ENCODE measurements at regions not wholly inside any gene's neighbourhood (a gene's known extent, or its start where the extent isn't known, plus 50 kb on each side); places are given as distances from the start of the nearest gene placed in this dataset.
"Not testable (repeated sequence)": the region's sequence is repeated elsewhere in the genome, so short reads cannot be mapped to it uniquely, and the experiment has no call there.

DNA sequence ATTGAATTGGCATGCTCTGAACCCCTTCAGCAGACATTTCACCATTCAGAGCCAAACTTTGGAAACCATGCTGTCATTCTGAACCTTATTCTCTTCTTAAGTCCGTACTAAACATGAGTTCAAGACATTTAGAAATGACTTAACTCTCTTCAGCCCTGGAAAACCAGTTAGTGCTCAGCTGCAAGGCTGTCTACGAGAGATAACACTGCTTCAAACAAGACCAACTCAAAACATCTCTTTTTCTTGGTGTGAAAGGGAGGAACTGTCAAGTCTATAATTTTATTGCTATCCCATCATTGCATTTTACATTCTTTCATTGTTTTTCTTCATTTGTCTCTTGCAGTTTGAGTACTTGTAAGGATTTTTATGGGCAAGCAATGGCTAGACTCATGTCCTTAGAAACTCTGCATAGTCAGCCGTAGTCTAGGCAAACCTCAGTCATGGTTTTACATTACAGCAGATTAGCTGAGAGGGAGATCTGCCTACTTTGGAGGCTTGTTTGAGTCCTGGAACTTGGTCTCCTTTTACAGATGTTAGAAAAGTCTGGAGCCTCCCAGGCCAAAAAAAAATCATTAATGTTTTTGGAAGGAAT lies 120.6 kb upstream of the JADE1 start:
- no peak for DNase-seq (ENCODE audit: low read depth in 2 of 2)

DNA sequence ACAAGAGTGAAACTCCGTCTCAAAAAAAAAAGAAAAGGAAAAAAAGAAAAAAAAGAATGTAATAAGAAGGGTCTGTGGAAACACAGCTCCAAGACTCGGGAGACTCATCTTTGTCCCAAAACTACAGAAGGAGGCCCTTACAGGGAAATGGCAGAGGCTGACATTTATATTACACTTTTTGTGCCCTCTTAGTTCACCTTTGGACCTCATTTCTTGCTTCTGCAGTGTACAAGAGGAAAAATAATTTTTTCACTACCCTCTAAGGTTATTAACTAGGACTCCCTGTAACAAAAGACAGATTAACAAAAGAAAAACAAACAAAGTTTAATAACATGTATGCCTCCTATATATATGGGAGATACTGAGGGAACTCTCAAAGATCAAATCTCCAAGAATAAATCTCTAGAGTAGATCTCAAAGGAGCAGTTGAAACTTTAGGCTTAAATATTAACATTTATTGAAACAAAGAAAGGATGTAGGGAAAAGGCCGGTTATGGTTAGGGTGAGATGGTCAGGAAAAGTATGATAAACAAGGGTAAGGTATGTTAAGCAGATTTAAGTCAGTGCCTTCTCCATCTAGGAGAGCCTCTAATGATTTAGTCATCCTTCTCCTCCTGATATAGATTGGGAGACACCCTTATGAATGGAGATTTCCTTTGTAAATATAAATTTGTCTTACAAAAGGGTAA lies 121.3 kb upstream of the JADE1 start:
- DNase-seq (ENCODE audit: low read depth in 2 of 2) = no peak

DNA sequence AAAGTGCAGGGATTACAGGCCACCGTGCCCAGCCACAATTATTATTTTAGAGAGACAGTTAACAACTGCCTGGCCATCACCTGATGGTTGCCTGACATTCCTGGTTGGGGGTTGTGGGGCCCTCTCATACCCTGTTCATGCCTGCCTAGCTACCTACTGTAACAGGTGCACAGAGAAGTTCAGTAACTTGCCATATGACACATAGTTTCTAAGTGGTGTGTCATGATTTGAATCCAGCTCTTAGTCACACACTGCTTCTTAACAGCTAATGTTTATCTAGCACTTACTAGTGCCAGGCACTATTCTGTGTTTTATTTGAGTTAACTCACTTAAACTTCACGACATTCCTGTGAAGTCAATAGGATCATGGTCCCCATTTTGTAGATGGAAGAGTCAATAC lies 122.7 kb upstream of the JADE1 start:
- DNase-seq (ENCODE audit: low read depth in 2 of 2) = no peak

DNA sequence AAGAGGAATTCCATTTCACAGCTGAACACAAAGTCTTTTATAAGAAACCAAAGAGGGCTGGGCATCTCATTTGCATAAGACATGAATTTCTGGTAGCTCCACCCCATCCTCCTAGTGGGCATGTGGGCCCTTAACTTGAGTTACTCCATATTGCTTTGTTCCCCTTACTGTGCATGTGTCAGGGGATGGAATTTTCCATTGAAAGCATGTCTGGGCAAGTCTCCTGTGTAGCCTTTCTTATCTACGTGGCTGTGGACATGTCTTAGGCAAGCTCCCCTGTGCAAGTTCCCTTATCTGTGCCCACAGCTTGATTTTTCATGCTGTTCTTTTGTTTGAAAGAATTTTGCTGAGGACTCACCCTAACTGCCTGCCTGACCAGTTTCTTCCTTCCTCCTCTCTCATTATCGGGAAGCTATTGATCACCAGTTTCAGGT lies 123.5 kb upstream of the JADE1 start:
- no peak for DNase-seq (ENCODE audit: low read depth in 2 of 2)

DNA sequence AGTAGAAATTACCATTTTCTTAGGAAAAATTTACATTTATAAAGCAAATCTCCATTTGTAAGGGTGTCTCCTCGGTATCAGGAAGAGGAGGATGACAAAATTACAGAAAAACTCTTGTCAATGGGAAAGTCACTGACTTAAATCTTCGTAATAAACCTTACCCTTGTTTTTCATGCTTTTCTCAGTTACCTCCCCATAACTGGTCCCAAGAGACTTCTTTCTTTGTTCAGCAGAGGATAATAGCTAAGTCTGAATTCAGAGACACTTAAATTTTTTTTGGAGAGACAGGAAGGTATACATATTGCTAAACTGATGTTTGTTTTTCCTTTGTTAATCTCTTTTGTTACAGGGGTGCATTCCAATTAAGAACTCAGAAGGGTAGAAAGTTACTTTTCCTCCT lies 125.5 kb upstream of the JADE1 start:
- DNase-seq (ENCODE audit: low read depth in 2 of 2) = no peak

DNA sequence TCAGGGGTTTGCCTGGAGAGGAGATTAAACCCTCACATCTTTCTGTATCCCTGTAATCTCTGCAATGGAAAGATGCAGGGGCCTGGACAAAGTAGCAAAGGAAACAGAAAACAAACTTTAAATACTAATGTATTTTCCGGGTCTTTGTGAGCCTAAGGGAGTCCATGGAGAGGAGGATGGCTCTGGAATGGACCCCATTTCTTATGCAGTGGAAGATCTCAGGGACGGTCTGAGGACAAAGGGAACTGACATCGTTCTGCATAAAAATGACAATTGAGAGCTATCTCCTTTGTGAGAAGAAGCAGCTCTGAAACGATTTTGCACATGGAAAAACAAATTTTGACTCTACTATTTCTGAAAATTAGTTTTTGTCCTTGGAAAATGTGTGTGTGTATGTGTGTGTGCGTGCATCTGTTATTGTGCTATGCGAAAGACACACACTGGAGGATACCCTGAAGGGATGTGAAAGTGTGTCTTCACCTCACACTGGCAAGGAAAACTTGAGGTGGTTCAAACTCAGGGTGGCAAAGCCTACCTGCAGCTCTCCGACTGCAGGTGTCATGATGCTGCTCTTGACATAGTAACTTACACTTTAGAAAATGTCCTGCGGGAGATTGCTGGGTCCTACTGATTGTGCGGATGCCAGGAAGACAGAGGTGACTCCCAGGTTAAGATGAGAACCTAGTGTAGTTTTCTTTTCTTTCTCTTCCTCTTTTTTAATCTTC lies 126.4 kb upstream of the JADE1 start:
- no peak for DNase-seq (ENCODE audit: low read depth in 2 of 2)

DNA sequence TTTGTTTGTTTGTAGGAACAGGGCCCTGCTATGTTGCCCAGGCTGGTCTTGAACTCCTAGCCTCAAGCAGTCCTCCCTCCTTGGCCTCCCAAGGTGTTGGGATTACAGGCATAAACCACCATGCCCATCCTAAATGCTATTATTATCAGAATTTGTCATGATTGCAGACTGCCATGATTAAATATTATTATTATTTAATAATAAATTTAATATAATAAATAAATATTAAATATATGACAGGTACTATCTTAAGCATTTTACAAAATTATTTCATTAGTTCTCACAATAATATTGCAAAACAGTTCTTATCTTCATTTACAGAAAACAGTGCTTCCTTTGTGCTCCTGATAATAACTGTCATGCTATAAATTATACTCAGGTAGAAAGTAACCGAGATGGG lies 133.4 kb upstream of the JADE1 start:
- DNase-seq (ENCODE audit: low read depth in 2 of 2) = no peak

DNA sequence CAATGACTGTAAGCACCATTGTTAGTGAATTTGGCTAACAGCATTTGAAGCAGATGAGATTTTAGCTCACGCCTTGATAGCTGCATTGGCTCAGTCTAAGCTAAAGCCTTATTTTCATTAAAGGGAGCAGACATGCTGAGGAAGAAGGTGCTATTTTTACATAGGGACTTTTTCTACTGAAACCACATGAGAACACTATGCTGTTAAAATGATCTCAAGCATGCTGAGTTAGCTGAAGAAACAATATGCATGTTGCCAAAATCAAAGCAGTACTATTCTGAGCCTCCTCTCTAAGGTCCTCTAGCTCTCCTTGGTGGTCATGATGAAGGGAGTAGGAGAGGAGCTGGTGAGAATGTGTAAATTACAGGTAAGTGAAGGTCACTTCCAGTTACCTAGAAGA lies 134.4 kb upstream of the JADE1 start:
- no peak for DNase-seq (ENCODE audit: low read depth in 2 of 2)

DNA sequence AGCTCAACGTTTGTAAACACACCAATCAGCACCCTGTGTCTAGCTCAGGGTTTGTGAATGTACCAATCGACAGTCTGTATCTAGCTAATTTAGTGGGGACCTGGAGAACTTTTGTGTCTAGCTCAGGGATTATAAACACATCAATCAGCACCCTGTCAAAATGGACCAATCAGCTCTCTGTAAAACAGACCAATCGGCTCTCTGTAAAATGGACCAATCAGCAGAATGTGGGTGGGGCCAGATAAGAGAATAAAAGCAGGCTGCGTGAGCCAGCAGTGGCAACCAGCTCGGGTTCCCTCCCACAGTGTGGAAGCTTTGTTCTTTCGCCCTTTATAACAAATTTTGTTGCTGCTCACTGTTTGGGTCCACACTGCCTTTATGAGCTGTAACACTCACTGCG lies 136.3 kb upstream of the JADE1 start:
- DNase-seq (ENCODE audit: low read depth in 2 of 2) = not testable (repeated sequence)

DNA sequence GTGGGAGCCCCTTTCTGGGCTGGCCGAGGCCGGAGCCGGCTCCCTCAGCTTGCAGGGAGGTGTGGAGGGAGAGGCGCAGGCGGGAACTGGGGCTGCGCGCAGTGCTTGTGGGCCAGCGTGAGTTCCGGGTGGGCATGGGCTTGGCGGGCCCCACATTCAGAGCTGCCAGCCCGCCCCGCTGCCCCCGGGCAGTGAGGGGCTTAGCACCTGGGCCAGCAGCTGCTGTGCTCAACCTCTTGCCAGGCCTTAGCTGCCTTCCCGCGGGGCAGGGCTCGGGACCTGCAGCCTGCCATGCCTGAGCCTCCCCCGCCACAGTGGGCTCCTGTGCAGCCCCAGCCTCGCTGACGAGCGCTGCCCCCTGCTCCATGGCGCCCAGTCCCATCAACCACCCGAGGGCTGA lies 136.9 kb upstream of the JADE1 start:
- DNase-seq (ENCODE audit: low read depth in 2 of 2) = not testable (repeated sequence)

DNA sequence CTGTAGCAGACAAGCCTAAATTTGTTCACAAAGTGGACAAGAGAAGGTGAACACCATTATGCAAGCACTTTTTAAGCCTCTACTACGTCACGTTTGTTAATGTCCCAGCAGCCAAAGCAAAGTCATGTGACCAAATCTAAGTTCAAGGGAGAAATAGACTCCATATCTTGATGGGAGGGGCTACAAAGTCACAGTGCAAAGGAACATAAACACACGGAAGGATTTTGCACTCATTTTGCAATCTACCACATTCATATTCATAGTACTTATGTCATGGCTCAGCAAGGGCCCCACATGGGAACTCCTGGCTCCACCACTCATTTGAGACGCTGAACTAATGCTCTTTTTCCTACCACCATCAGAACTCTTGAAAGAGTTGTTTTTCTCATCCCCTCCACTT lies 139.0 kb upstream of the JADE1 start:
- no peak for DNase-seq (ENCODE audit: low read depth in 2 of 2)

DNA sequence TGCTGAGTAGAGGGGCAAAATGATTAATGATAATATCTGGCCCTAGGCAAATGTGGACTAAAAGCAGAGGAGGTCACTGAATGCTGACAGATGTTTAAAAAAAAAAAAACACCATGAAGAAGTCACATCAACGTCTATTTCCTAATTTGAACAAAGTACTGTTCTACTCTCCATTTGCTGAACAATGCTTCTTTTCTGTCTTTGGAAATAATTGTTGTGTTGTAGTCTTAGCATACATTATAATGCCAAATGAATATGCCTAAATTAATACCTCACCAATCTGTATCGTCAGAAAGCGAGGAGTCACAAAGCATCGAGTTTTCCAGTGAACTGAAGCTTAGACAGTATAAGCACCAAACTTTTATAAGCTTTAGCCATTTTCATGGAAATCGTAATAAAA lies 140.9 kb upstream of the JADE1 start:
- DNase-seq (ENCODE audit: low read depth in 2 of 2) = no peak

DNA sequence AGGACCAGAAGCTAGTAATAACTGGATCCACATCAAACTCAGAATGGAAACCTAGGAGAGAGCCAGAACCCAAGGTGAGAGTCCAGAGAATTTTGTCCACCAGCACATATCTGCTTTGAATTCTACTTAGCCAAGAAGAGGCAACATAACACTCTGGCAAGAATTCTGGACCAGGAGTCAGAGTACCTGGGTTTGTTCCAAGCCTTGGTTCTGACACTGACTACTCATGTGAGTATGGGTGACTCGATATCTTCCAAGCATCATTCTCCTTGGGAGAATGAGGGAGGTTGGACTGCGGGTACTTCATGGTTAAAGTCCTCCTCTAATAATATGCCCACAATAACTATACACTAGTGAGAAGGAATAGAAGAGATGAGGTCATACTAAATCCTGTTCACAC lies 144.0 kb upstream of the JADE1 start:
- DNase-seq (ENCODE audit: low read depth in 2 of 2) = no peak

DNA sequence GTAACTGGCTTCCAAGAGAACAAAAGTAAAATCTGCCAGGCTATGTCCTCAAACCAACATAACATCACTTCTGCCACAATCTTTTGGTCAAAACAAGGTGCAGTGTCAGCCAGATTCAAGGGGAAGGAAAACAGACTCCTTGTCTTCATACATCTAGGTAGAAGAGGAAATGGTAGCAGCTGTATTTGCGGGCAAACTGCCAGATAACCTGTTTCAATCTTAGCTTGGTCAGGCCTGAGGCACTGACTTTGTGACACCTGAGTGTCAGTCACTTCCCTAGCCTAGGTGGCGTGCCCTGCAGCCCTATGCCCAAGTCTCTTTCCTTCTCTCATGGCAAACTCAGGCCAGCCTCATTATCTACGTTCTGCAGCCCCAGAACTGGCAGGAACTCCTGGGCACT lies 146.2 kb upstream of the JADE1 start:
- DNase-seq (ENCODE audit: low read depth in 2 of 2) = no peak

DNA sequence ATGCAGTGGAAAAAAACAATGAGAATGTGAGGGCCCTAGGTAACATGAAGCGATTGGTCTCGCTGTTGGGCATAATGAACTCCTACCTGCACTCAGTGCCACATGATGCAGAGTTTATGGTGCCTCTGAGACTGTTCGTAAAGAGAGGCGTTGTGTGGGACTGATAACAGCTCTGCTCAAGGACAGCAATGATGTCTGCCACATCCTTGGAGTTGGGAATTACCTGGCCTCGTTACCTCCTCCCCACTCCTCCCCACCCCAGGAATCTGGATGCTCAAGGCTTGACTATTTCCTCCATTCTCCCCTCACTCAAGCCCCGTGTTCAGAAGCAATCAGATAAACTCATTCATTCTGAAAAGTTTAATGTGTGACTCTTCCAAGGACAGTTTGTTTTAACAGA lies 148.0 kb upstream of the JADE1 start:
- DNase-seq (ENCODE audit: low read depth in 2 of 2) = no peak

DNA sequence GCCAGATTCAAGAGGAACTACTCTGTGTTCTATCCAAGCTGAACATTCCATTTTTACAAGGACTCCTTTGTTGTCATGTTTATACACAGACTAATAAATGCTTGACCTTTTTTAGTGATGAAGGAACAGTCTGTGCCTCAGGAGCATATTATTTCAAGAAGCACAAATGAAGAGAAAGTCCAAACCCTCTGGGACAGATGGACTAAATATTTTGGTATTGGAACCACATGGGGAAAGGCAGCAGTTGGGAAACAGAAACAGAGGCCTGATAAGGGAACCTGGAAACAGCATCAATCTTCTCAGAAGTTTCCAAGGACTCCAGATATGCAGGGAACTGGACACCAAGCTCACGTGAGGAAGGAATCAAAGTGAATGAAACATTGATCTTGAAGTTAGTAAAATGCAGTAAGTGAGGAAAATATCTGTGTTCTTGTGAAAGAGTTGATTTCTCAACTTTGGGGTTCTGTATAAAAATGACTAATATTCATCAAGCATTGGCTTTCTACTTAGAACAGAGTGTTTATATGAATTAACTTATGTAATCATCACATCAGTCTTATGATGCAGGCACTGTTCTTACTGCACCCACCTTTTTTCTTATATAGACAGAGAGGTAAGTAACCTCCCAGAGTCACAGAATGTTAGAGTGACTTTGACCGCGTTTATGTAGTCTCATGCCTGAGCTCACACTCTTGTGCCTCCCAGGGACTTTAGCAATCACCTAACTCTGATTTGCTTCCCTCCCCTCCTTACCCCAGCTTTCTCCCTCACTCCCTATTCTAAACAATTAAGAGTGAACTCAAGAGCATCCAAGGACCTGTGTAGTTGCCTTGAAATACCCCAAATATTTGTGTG lies 148.9 kb upstream of the JADE1 start:
- DNase-seq (ENCODE audit: low read depth in 2 of 2) = no peak

DNA sequence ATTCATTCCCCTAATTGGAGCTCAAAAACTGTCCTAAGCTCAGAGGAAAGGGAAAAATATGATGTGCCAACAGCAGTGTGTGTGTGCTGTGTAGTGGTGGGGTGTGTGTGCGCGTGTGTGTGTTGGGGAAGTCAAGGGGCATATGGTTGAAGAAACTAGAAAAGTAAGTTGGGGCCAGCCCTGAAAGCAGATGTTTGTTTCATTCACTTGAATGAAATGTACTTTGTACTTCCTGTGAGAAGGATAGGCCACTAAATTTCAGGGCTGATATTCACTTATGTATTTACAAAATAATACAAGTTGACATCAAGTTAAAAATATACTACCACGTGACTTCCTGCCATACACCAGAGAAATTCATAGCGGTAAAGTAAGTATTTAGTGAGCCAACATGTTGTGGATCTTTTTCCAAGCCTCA lies 151.3 kb upstream of the JADE1 start:
- no peak for DNase-seq (ENCODE audit: low read depth in 2 of 2)

DNA sequence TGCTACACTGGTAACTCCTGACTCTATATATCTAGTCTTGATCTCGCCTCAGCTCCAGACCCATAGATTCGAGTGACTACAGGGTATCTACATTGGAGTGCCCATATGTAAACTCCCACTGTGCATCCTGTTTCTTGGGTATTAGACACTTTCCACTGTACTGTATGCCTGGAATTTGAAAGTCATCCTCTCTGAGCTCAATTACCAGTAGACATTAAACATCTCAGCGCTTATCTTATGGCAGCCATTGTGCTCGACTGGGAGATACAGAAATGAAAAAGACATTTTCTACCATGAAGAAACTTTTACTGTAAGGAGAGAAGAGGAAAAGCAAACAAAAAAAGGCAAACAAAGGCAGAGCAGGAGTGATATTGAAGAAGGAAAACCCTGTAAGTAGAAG lies 151.9 kb upstream of the JADE1 start:
- DNase-seq (ENCODE audit: low read depth in 2 of 2) = no peak

DNA sequence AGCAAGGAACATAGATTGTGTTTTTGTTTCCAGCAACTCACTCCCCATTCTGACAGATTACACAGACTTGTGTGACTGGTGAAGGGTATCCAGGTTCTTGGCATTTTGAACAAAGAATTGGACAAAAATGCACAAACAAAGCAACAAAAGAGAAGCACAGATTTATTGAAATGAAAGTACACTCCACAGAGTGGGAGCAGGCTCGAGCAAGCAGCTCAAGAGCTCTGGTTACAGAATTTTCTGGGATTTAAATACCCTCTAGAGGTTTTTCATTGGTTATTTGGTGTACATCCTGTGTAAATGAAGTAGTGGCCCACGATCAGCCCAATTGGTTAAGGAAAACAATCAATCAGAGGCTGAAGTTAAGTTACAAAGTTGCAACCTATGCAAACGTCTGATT lies 155.0 kb upstream of the JADE1 start:
- no peak for DNase-seq (ENCODE audit: low read depth in 2 of 2)

DNA sequence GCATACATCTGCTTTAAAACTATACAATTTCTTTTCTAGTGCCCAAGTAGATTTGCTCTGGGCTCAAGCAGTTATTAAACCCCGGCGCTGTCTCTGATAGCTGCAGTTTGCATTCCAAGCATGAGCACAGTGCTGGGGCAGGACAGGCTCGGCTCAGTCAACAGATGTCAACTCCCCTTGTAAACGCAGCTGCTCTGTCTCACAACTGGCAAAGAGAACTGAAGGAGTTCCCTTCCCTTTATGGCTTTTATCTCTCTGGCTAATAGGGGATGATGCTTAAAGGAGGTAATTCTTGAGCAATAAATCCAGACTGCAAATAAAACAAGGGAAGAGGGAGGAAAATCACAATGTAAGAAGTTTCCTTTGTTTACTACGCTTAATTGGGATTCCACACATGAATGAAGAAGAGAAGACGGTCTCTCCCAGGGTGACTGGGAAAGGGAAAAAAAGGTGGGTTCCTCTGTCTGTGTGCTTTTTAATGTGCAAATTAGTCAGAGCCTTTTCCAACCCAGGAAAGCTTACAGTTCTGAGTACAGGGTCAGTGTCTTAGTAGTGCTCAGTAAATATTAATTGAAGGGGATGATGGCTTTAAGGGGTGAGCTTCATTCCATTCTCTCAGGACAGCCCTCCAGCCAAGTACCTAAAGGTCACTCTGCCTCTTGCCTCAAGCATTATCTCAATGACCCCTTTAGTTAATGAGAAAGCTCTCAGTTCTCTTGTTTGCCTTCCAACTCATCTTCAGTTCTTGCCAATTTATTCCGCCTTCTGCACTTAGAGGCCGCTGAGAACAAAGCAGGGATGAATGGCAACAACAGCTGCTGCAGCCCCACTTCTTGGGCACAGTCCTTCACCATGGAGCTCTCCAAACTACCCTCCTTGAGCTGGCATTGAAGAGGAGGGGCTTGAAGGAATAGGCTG lies 155.7 kb upstream of the JADE1 start:
- DNase-seq (ENCODE audit: low read depth in 2 of 2) = no peak

DNA sequence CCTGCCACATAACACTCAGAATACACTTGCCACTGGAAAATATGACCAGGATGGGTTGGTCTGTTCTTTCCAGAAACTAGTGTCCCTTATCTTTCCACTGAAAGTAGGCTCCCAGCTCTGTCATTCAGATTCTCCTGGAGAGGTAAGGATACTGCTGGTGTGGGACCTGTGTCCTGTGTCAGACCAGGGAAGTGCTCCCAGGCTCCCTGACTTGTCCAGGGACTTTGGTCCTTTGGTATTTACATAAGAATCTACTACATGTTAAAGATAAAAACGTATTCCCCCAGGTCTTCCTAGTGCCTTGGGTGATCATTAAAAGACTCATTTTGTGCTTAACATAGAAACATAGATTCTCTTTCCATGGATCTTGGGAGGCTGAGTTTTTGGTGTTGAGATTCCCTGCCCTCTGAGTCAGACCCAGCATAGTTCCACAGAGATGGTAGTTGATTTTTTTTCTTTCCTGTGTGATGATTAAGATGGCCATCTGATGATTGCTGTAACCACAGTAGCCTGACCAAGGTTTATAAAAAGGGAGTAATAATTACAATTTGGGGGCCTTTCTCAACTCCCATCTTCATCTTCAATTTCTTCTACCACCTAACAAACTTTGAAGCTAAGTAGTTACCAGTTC lies 159.8 kb upstream of the JADE1 start:
- no peak for DNase-seq (ENCODE audit: low read depth in 2 of 2)

All from stimulated activated CD4-positive, alpha-beta T cell treated with anti-CD3 and anti-CD28 coated beads, Interleukin-1b, Interleukin-23, amount 100 ng/mL, for 4 hours (primary cell).